ENCODE measurements at regions not wholly inside any gene's neighbourhood (a gene's known extent, or its start where the extent isn't known, plus 50 kb on each side); places are given as distances from the start of the nearest gene placed in this dataset.

DNA sequence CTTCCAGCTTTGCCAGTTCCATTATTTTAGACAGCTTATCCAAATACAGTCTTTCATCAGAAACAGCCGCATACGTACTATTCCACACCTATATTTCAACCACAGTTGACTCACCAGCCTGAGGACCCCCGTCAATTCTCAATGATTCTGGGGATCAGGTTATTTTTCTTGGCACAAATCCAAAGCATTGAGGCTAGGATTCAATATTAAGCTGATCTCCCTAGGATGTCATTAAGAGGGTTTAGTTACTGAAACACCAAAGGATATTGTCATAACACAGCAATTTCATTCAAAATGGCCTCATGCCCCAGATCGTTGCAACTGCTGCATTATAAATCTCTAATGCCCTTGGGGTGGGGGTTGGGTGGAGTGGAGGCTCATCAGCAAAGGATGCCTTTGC is 214.6 kb downstream of the PTEN start:
- TF ChIP-seq EZH2 (IDR thresholded peaks at IDR 0.05; ENCODE audit: insufficient read depth, poor library complexity, severe bottlenecking) (no peak), EZH2phosphoT487 (IDR thresholded peaks at IDR 0.05; ENCODE audit: insufficient read depth, low read depth) (no peak)
